HFFc6 (cell line): ENCODE measurements at regions not wholly inside any gene's neighbourhood (a gene's known extent, or its start where the extent isn't known, plus 50 kb on each side); places are given as distances from the start of the nearest gene placed in this dataset.
A peak's percentile ranks its signal among the peaks of the same experiment; 100 is the strongest.
"Not testable (repeated sequence)": the region's sequence is repeated elsewhere in the genome, so short reads cannot be mapped to it uniquely, and the experiment has no call there.

ENCODE experiments used
- DNase-seq: peaks from one replicate; pipeline ENCODE4 v3.0.0-alpha.2; 2018
- H3K27ac Mint-ChIP-seq: 2 replicates; pipeline ENCODE4 v1.8.0; 2020; ENCODE audit warnings: mild to moderate bottlenecking, mixed read lengths
- H3K27me3 Mint-ChIP-seq: 2 replicates; pipeline ENCODE4 v1.8.0; 2021; ENCODE audit warnings: mild to moderate bottlenecking, moderate library complexity, mixed read lengths; ENCODE audit not compliant: insufficient read depth
- H3K36me3 Mint-ChIP-seq: 2 replicates; pipeline ENCODE4 v1.8.0; 2021; ENCODE audit warnings: low read depth, mixed read lengths
- H3K4me1 Mint-ChIP-seq: 2 replicates; pipeline ENCODE4 v1.8.0; 2020; ENCODE audit warnings: low read depth, mixed read lengths
- H3K4me3 Mint-ChIP-seq: 2 replicates; pipeline ENCODE4 v1.8.0; 2020; ENCODE audit warnings: mild to moderate bottlenecking, moderate library complexity, mixed read lengths
- H3K9me3 Mint-ChIP-seq: 2 replicates; pipeline ENCODE4 v1.8.0; 2020; ENCODE audit warnings: mild to moderate bottlenecking, mixed read lengths
- TF ChIP-seq, protein P1 (sequence below): fragments of 200-600 bp; sonication (generic); IDR thresholded peaks from 2 replicates; pipeline ENCODE4 v1.5.0; 2021; ENCODE audit warnings: antibody characterized with exemption, mild to moderate bottlenecking

DNA sequence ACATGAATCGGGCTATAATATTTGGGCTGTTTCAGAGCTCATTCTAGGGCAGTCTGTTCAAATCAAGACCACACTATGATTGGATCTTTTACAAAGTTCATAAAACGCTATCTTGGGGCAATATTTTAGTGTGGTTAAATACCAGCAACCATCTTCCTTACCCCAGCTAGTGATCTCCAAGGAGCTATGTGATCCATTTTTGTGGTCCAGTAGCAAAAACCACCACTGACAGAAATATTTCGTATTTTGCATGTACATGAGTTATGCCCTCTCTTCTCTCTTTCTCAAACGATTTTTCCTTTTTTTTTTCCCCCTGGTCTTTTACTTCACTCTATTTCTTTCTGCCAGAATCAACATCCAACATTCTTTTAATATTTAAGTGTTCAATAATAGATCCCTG is 280.6 kb upstream of the KITLG start:
- Mint-ChIP-seq H3K4me1 (peaks cover 21% of the 10 kb centered on the region), H3K27me3 (no peaks in the 10 kb centered on the region), H3K4me3 (no peak overlapping the region), H3K36me3 (peaks cover 6% of the 10 kb centered on the region), H3K9me3 (no peaks in the 10 kb centered on the region), H3K27ac (no peak overlapping the region)
- TF ChIP-seq, protein P1, sequence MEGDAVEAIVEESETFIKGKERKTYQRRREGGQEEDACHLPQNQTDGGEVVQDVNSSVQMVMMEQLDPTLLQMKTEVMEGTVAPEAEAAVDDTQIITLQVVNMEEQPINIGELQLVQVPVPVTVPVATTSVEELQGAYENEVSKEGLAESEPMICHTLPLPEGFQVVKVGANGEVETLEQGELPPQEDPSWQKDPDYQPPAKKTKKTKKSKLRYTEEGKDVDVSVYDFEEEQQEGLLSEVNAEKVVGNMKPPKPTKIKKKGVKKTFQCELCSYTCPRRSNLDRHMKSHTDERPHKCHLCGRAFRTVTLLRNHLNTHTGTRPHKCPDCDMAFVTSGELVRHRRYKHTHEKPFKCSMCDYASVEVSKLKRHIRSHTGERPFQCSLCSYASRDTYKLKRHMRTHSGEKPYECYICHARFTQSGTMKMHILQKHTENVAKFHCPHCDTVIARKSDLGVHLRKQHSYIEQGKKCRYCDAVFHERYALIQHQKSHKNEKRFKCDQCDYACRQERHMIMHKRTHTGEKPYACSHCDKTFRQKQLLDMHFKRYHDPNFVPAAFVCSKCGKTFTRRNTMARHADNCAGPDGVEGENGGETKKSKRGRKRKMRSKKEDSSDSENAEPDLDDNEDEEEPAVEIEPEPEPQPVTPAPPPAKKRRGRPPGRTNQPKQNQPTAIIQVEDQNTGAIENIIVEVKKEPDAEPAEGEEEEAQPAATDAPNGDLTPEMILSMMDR: no peak
- DNase-seq: no peak

DNA sequence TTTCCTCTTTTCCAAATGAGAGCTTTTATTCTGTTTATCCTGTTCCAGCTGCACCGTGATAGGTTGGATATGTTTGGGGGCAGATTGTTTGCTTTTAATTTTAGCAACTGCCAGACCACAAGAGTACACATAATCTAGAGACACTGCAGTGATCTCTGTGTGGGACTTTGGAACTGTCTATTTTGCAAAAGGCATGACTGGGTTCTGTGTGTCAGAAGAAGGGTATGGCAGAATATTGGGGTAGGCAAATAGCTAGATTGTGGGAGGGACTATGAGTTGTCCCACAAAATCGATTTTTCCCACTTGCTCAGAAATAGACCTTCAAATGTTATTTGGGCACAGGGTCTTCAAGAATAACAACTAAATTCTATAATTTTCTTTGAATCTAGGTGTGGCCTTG is 275.9 kb upstream of the KITLG start:
- TF ChIP-seq, protein P1: no peak
- Mint-ChIP-seq H3K4me3 (no peak overlapping the region), H3K4me1 (peaks cover 47% of the 10 kb centered on the region), H3K36me3 (peaks cover 21% of the 10 kb centered on the region), H3K27me3 (no peaks in the 10 kb centered on the region), H3K27ac (no peak overlapping the region), H3K9me3 (peaks cover 4% of the 10 kb centered on the region; the same call in 1 of the 2 replicates)
- no peak for DNase-seq

DNA sequence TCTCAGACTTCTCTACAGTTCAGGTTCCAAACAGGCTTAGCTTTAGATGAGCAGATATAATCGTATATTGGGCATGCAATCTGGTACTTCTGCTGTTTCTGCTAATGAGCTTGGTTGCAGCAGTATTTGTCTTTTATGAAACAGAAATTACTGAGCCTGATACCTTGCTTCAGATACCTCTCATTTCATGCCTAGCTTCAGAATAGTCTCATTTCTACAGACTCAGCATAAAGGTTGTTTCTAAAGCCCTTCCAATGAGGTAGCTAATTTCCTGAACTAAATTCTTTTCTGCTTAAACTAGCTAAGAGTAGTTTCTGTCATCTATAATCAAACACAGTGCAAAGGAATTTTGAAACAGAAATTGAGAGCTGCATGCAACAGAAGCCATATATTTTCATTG is 275.0 kb upstream of the KITLG start:
- no peaks in the 10 kb centered on the region for H3K27me3 Mint-ChIP-seq
- H3K9me3 Mint-ChIP-seq: peaks cover 4% of the 10 kb centered on the region
- H3K4me3 Mint-ChIP-seq: no peak overlapping the region
- no peak for DNase-seq
- H3K4me1 Mint-ChIP-seq: peaks cover 47% of the 10 kb centered on the region
- H3K36me3 Mint-ChIP-seq: peaks cover 25% of the 10 kb centered on the region
- peak overlapping the region; percentile 0; the same call in 1 of the 2 replicates for H3K27ac Mint-ChIP-seq
- TF ChIP-seq, protein P1: no peak

DNA sequence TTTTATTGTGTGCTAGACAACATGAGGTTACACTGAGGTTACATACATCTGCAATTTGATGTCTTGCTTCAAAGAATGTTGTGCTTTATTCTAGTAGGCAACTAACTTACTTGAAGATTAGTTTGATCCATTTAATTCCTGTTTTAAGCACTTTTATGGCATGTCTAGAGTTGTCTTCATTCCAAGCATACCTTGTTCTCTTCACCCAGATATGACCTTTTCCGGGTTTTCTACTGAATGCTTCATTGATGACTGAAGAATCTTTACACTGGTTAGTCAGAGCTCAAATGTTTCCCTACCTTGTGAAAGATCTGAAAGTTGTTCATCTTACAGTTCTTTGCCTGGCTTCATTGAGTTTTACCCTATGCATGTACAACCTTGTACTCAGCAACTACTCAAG is 274.0 kb upstream of the KITLG start:
- H3K27me3 Mint-ChIP-seq: no peaks in the 10 kb centered on the region
- peaks cover 25% of the 10 kb centered on the region for H3K36me3 Mint-ChIP-seq
- TF ChIP-seq, protein P1: no peak
- peak; percentile 86 for DNase-seq
- peaks cover 4% of the 10 kb centered on the region for H3K9me3 Mint-ChIP-seq
- H3K27ac Mint-ChIP-seq: peak overlapping the region; percentile 71
- peak overlapping the region; percentile 47 for H3K4me3 Mint-ChIP-seq
- H3K4me1 Mint-ChIP-seq: peaks cover 46% of the 10 kb centered on the region

DNA sequence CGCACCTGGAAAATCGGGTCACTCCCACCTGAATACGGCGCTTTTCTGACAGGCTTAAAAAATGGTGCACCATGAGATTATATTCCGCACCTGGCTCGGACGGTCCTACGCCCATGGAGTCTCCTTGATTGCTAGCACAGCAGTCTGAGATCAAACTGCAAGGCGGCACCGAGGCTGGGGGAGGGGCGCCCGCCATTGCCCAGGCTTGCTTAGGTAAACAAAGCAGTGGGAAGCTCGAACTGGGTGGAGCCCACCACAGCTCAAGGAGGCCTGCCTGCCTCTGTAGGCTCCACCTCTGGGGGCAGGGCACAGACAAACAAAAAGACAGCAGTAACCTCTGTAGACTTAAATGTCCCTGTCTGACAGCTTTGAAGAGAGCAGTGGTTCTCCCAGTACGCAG is 267.0 kb upstream of the KITLG start:
- not testable (repeated sequence) for H3K27me3 Mint-ChIP-seq, DNase-seq, H3K4me1 Mint-ChIP-seq, H3K9me3 Mint-ChIP-seq, H3K4me3 Mint-ChIP-seq, H3K36me3 Mint-ChIP-seq, H3K27ac Mint-ChIP-seq

DNA sequence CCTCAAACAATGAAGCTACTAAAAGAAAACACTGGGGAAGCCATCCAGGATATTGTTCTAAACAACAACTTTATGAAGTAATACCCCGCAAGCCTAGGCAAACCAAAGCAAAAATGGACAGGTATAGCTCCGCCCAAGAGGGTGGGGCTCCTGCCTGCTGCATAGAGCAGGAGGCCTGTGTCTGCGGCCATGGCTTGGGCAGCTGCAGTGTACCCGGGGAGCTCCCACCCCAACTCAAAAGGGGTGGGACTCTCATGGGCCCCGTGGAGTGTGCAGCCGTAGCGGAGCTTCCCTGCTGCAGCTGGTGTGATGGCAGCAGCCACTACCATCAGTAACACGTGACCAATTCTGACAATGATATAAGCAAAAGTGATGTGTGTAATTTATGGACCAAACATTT is 264.2 kb upstream of the KITLG start:
- no peaks in the 10 kb centered on the region for H3K4me1 Mint-ChIP-seq
- peaks cover 4% of the 10 kb centered on the region for H3K9me3 Mint-ChIP-seq
- no peak for DNase-seq
- H3K27ac Mint-ChIP-seq: no peak overlapping the region
- TF ChIP-seq, protein P1: no peak
- peaks cover 6% of the 10 kb centered on the region for H3K36me3 Mint-ChIP-seq
- no peaks in the 10 kb centered on the region for H3K27me3 Mint-ChIP-seq
- no peak overlapping the region for H3K4me3 Mint-ChIP-seq
